Ovary (tissue), 3 donors: ENCODE measurements at regions not wholly inside any gene's neighbourhood (a gene's known extent, or its start where the extent isn't known, plus 50 kb on each side); places are given as distances from the start of the nearest gene placed in this dataset.

Source experiments
- CTCF ChIP-seq, 3 donors: fragments of 450-650 bp in 2 of 3; fragments of 200-600 bp in 1 of 3; IDR thresholded peaks; one replicate each; pipeline versions ENCODE4 v1.5.1 to v1.8.0; 2016 to 2022; ENCODE audit warnings: antibody characterized with exemption in 3 of 3, mild to moderate bottlenecking in 1 of 3
- EP300 ChIP-seq: sonication (generic); formaldehyde crosslinking; IDR thresholded peaks from one replicate; pipeline ENCODE4 v1.6.1; 2017; ENCODE audit warnings: antibody characterized with exemption
- donor health status: DM: no; HTN: no; CAD: no.

DNA sequence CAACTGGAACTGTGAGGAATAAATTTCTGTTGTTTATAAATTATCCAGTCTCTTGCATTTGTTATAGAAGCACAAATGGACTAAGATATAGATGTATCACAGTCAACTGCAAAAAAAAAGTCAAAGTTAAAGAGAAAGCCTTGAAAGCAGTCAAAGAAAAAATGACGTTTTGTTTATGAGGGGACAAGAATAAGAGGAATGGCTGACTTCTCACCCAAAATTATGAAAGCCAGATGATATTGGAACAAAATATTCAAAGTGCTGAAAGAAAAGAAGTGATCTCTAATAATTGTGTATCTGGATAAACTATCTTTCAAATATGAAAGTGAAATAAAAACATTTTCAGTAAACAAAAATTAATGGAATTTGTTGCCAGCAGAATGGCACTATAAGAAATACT, 171.8 kb upstream of the IGF1R start:
- no peak for TF ChIP-seq CTCF (IDR thresholded peaks at IDR 0.05)
- no peak for TF ChIP-seq EP300
